HUES48 (cell line): ENCODE measurements at regions not wholly inside any gene's neighbourhood (a gene's known extent, or its start where the extent isn't known, plus 50 kb on each side); places are given as distances from the start of the nearest gene placed in this dataset.

ENCODE experiments used
- H3K27ac ChIP-seq: one replicate; pipeline ENCODE4 v1.7.0; 2013; ENCODE audit warnings: low read depth, low read length, inconsistent platforms
- H3K27me3 ChIP-seq: 2 replicates; pipeline ENCODE4 v1.6.1; 2013; ENCODE audit warnings: mild to moderate bottlenecking, low read length; ENCODE audit not compliant: control insufficient read depth, insufficient read depth
- H3K36me3 ChIP-seq: 2 replicates; pipeline ENCODE4 v1.6.1; 2013; ENCODE audit warnings: low read length; ENCODE audit not compliant: control insufficient read depth, insufficient read depth
- H3K4me1 ChIP-seq: 2 replicates; pipeline ENCODE4 v1.6.1; 2013; ENCODE audit warnings: mild to moderate bottlenecking, low read length; ENCODE audit not compliant: control insufficient read depth, insufficient read depth
- H3K4me3 ChIP-seq: 2 replicates; pipeline ENCODE4 v1.5.1; 2013; ENCODE audit warnings: mild to moderate bottlenecking, low read depth, low read length
- H3K9ac ChIP-seq: 2 replicates; pipeline ENCODE4 v1.6.1; 2013; ENCODE audit warnings: mild to moderate bottlenecking, low read depth, low read length, moderate library complexity
- H3K9me3 ChIP-seq: 2 replicates; pipeline ENCODE4 v1.6.1; 2013; ENCODE audit warnings: low read length; ENCODE audit not compliant: control insufficient read depth, insufficient read depth

GRCh38 chr11:119992171-119993051 is 145.5 kb downstream of the TRIM29 start:
- H3K4me3 ChIP-seq, result no peak overlapping the region
- H3K27ac ChIP-seq, result no peak overlapping the region
- no peaks in the 10 kb centered on the region for H3K9me3 ChIP-seq
- no peaks in the 10 kb centered on the region for H3K36me3 ChIP-seq
- no peaks in the 10 kb centered on the region for H3K27me3 ChIP-seq
- peaks cover 5% of the 10 kb centered on the region; the same call in 1 of the 2 replicates for H3K4me1 ChIP-seq
- no peak overlapping the region for H3K9ac ChIP-seq

- no peak overlapping the region for H3K9ac ChIP-seq
- peaks cover 3% of the 10 kb centered on the region; the same call in 1 of the 2 replicates for H3K27me3 ChIP-seq
- no peak overlapping the region for H3K27ac ChIP-seq
- H3K36me3 ChIP-seq, result no peaks in the 10 kb centered on the region
- H3K4me3 ChIP-seq, result no peak overlapping the region
- H3K9me3 ChIP-seq, result no peaks in the 10 kb centered on the region
- peaks cover 5% of the 10 kb centered on the region; the same call in 1 of the 2 replicates for H3K4me1 ChIP-seq
Measured at GRCh38 chr11:119991669-119992068, 146.2 kb downstream of the TRIM29 start.

GRCh38 chr11:119991022-119991404 is 146.9 kb downstream of the TRIM29 start:
- peaks cover 5% of the 10 kb centered on the region; the same call in 1 of the 2 replicates for H3K4me1 ChIP-seq
- no peak overlapping the region for H3K9ac ChIP-seq
- no peaks in the 10 kb centered on the region for H3K9me3 ChIP-seq
- no peaks in the 10 kb centered on the region for H3K36me3 ChIP-seq
- no peak overlapping the region for H3K27ac ChIP-seq
- no peak overlapping the region for H3K4me3 ChIP-seq
- H3K27me3 ChIP-seq, result peaks cover 3% of the 10 kb centered on the region; the same call in 1 of the 2 replicates

GRCh38 chr11:119990309-119991021 is 147.4 kb downstream of the TRIM29 start:
- peaks cover 3% of the 10 kb centered on the region; the same call in 1 of the 2 replicates for H3K27me3 ChIP-seq
- H3K4me1 ChIP-seq, result peaks cover 5% of the 10 kb centered on the region; the same call in 1 of the 2 replicates
- H3K36me3 ChIP-seq, result no peaks in the 10 kb centered on the region
- no peak overlapping the region for H3K9ac ChIP-seq
- no peak overlapping the region for H3K4me3 ChIP-seq
- H3K27ac ChIP-seq, result no peak overlapping the region
- no peaks in the 10 kb centered on the region for H3K9me3 ChIP-seq

- H3K9ac ChIP-seq, result no peak overlapping the region
- peaks cover 3% of the 10 kb centered on the region; the same call in 1 of the 2 replicates for H3K27me3 ChIP-seq
- H3K4me1 ChIP-seq, result peaks cover 5% of the 10 kb centered on the region; the same call in 1 of the 2 replicates
- no peaks in the 10 kb centered on the region for H3K36me3 ChIP-seq
- no peak overlapping the region for H3K4me3 ChIP-seq
- no peak overlapping the region for H3K27ac ChIP-seq
- H3K9me3 ChIP-seq, result no peaks in the 10 kb centered on the region
Measured at GRCh38 chr11:119989159-119989821, 148.6 kb downstream of the TRIM29 start.

GRCh38 chr11:119985551-119985950 is 152.4 kb downstream of the TRIM29 start:
- Histone ChIP-seq H3K4me1 (no peaks in the 10 kb centered on the region), H3K36me3 (no peaks in the 10 kb centered on the region), H3K27ac (no peak overlapping the region), H3K27me3 (peaks cover 3% of the 10 kb centered on the region; the same call in 1 of the 2 replicates), H3K4me3 (no peak overlapping the region), H3K9ac (no peak overlapping the region), H3K9me3 (no peaks in the 10 kb centered on the region)

GRCh38 chr11:119983816-119984215 is 154.1 kb downstream of the TRIM29 start:
- Histone ChIP-seq H3K4me1 (no peaks in the 10 kb centered on the region), H3K27ac (no peak overlapping the region), H3K9me3 (no peaks in the 10 kb centered on the region), H3K9ac (no peak overlapping the region), H3K36me3 (no peaks in the 10 kb centered on the region), H3K4me3 (no peak overlapping the region), H3K27me3 (peaks cover 3% of the 10 kb centered on the region; the same call in 1 of the 2 replicates)

GRCh38 chr11:119983240-119983732 is 154.6 kb downstream of the TRIM29 start:
- H3K9ac ChIP-seq, result no peak overlapping the region
- no peak overlapping the region for H3K27ac ChIP-seq
- H3K27me3 ChIP-seq, result peaks cover 3% of the 10 kb centered on the region; the same call in 1 of the 2 replicates
- H3K4me3 ChIP-seq, result no peak overlapping the region
- H3K4me1 ChIP-seq, result no peaks in the 10 kb centered on the region
- no peaks in the 10 kb centered on the region for H3K9me3 ChIP-seq
- H3K36me3 ChIP-seq, result no peaks in the 10 kb centered on the region

GRCh38 chr11:119982517-119983239 is 155.2 kb downstream of the TRIM29 start:
- H3K4me1 ChIP-seq, result no peaks in the 10 kb centered on the region
- H3K9me3 ChIP-seq, result no peaks in the 10 kb centered on the region

GRCh38 chr11:119980431-119980830 is 157.5 kb downstream of the TRIM29 start:
- Histone ChIP-seq H3K27me3 (peaks cover 5% of the 10 kb centered on the region), H3K36me3 (no peaks in the 10 kb centered on the region), H3K27ac (no peak overlapping the region), H3K4me3 (no peak overlapping the region), H3K4me1 (peaks cover 6% of the 10 kb centered on the region; the same call in 1 of the 2 replicates), H3K9me3 (no peaks in the 10 kb centered on the region), H3K9ac (no peak overlapping the region)

More at GRCh38 chr11:119982517-119983239, 155.2 kb downstream of the TRIM29 start:
- Histone ChIP-seq H3K27ac (no peak overlapping the region), H3K36me3 (no peaks in the 10 kb centered on the region), H3K27me3 (peaks cover 3% of the 10 kb centered on the region; the same call in 1 of the 2 replicates), H3K4me3 (no peak overlapping the region), H3K9ac (no peak overlapping the region)
